Astrocyte of the hippocampus (primary cell): ENCODE measurements at regions not wholly inside any gene's neighbourhood (a gene's known extent, or its start where the extent isn't known, plus 50 kb on each side); places are given as distances from the start of the nearest gene placed in this dataset.
"Not testable (repeated sequence)": the region's sequence is repeated elsewhere in the genome, so short reads cannot be mapped to it uniquely, and the experiment has no call there.

Experiments
- DNase-seq: peaks from one replicate; pipeline ENCODE4 v3.0.0; 2011; ENCODE audit warnings: low read depth, low spot score

GRCh38 chrX:51148848-51149247 lies 183.8 kb upstream of the NUDT10 start:
- DNase-seq = peak; percentile 29

- peak; percentile 37 for DNase-seq
Measured at GRCh38 chrX:51151734-51152133, 180.9 kb upstream of the NUDT10 start.

GRCh38 chrX:51155157-51155556 lies 177.5 kb upstream of the NUDT10 start:
- DNase-seq = no peak

DNA sequence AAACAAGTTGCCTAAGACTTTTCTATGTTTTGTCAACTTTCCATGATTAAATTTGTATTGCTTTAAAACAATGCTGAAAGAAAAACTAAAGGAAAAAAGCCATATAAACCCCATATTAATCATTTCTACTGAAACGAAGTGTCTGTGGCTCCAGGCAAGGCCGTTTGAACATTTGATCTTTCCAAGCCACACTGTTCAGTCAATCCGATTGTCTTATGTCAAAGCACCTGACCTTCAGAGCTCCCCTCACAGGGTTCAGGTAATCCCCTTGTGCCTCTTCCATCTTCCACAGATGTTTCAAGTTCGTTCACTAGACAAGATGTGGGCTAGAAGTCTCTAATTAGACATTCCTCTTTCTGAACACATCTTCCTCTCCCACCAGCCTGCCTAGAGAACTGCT lies 177.1 kb upstream of the NUDT10 start:
- DNase-seq = no peak

- DNase-seq = no peak
Measured at GRCh38 chrX:51158231-51158630, 174.4 kb upstream of the NUDT10 start.

GRCh38 chrX:51159378-51159777 lies 173.2 kb upstream of the NUDT10 start:
- not testable (repeated sequence) for DNase-seq

DNA sequence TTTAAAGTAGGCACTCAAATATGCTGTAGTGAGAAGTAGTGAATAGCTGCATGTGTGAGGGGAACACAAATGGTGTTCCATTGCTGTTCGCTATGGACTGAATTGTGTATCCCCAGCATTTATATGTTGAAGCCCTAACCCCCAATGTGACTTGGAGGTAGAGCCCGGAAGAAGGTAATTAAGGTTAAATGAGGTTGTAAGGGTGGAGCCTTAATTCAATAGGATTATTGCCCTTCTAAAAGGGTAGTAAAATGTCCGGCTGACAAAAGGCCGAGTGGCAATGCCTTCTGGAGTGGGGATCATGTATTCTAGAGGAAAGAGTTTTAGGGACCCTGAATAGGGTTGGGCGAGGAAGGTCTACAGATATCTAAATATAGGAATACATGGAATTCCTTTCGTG lies 168.9 kb upstream of the NUDT10 start:
- DNase-seq = no peak

GRCh38 chrX:51178356-51178900 lies 154.2 kb upstream of the NUDT10 start:
- DNase-seq = not testable (repeated sequence)

GRCh38 chrX:51179805-51180204 lies 152.8 kb upstream of the NUDT10 start:
- not testable (repeated sequence) for DNase-seq

GRCh38 chrX:51182545-51182944 lies 150.1 kb upstream of the NUDT10 start:
- no peak for DNase-seq

- DNase-seq = no peak
Measured at GRCh38 chrX:51192104-51192503, 140.5 kb upstream of the NUDT10 start.

DNA sequence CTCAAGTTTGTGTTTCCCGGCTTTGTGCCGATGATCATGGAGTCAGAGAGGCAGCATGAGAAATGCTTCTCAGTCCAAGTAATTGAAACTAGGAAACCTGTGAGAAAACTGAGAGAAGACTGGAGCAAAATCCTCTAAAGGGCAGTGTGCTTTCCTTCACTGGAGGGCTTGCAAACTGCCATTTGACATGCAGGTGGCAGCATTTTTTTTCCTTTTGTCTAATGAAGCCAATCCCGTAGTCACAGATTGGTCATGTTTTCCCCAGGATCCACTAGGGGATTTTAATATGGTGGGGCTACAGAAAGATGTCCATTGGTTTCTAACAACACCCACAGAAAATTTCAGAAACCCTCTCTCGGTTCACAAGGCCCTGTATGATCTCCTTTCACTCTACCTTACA lies 117.4 kb upstream of the NUDT10 start:
- DNase-seq = no peak

GRCh38 chrX:51215856-51216255 lies 116.8 kb upstream of the NUDT10 start:
- no peak for DNase-seq

- no peak for DNase-seq
Measured at GRCh38 chrX:51242212-51242611, 90.4 kb upstream of the NUDT10 start.

DNA sequence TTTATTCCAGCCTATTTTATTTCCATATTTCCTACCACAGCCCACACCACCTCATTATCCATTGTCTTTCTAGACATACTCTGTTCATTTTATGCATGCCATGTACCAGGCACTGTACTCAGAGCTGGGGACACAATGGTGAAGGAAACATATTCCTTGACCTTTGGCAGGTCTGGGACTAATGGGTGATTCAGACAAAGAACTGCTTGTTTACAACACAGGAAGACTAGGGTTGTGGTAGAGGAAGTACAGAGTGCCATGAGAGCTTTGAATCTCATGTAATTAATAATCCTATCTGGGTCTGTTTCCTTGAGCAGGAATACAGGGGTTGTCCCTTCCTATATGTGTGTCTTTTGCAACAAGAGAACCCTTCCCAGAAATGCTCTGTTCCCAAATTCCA lies 75.1 kb upstream of the NUDT10 start:
- DNase-seq = no peak

GRCh38 chrX:51262271-51262670 lies 70.4 kb upstream of the NUDT10 start:
- DNase-seq = not testable (repeated sequence)

- DNase-seq = no peak
Measured at GRCh38 chrX:51272638-51273037, 60.0 kb upstream of the NUDT10 start.

DNA sequence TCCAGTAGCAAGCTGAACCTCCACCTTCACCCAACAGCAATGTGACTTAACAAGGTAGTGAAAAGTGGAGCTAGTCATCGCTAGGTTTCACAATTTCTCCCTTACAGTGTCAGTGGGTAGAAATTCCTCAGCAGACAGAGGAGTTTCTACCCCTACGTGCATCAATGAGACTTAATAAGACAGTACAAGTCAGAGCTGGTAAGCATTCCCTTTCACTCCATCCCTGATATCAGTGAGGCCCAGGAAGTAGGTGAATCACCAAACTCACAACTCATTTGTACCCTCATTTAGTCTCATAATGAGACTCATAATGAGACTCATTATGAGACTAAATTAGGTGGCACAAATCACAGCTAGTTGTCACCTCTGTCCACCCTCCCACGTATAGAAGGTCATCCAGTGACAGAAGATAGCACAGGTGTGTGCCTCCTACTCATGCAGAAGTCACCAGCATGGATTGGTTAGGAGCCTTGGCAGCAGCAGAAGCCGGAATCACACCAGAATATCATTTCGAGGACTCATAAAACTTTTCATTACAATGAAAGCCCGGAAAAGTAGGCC lies 50.8 kb upstream of the NUDT10 start:
- DNase-seq = no peak
